SK-N-SH treated with all-trans-retinoic acid at 6 μM for 48 hours (cell line): ENCODE measurements at regions not wholly inside any gene's neighbourhood (a gene's known extent, or its start where the extent isn't known, plus 50 kb on each side); places are given as distances from the start of the nearest gene placed in this dataset.

Experiments used
- ATAC-seq: fragments of 200-7000 bp; cut with Tn5 transposase; 3 replicates; pipeline ENCODE4 v1.9.1; 2020; ENCODE audit warnings: mild to moderate bottlenecking, moderate library complexity
- ARNTL ChIP-seq: fragments of 450-650 bp; formaldehyde crosslinking; IDR thresholded peaks from 2 replicates; pipeline ENCODE4 v1.5.0; 2020; ENCODE audit warnings: low read depth, mild to moderate bottlenecking, moderate library complexity, borderline replicate concordance
- BACH2 ChIP-seq: fragments of 250-450 bp; sonication (Bioruptor Pico); IDR thresholded peaks from 2 replicates; pipeline ENCODE4 v1.9.0; 2021; ENCODE audit warnings: mild to moderate bottlenecking, borderline replicate concordance
- CSDC2 ChIP-seq: fragments of 250-450 bp; sonication (Bioruptor Pico); IDR thresholded peaks from 2 replicates; pipeline ENCODE4 v1.5.0; 2020; ENCODE audit warnings: mild to moderate bottlenecking, moderate library complexity
- CSRNP3 ChIP-seq: fragments of 250-450 bp; sonication (Bioruptor Pico); IDR thresholded peaks from 2 replicates; pipeline ENCODE4 v1.5.1; 2021; ENCODE audit warnings: mild to moderate bottlenecking, moderate library complexity
- ESRRG ChIP-seq: fragments of 250-450 bp; sonication (Bioruptor Pico); IDR thresholded peaks from 2 replicates; pipeline ENCODE4 v1.6.1; 2021; ENCODE audit warnings: mild to moderate bottlenecking
- GLIS3 ChIP-seq: fragments of 250-450 bp; sonication (Bioruptor Pico); IDR thresholded peaks from 2 replicates; pipeline ENCODE4 v1.5.0; 2020; ENCODE audit warnings: mild to moderate bottlenecking, moderate library complexity
- ISL1 ChIP-seq: fragments of 250-450 bp; sonication (Bioruptor Pico); IDR thresholded peaks from 2 replicates; pipeline ENCODE4 v2.1.2; 2022; ENCODE audit warnings: mild to moderate bottlenecking, moderate library complexity
- PATZ1 ChIP-seq: fragments of 250-450 bp; sonication (Bioruptor Pico); IDR thresholded peaks from 2 replicates; pipeline ENCODE4 v1.8.0; 2020; ENCODE audit warnings: mild to moderate bottlenecking, moderate library complexity, borderline replicate concordance
- POU6F1 ChIP-seq: fragments of 250-450 bp; sonication (Bioruptor Pico); IDR thresholded peaks from 2 replicates; pipeline ENCODE4 v1.8.0; 2021; ENCODE audit warnings: low read depth, mild to moderate bottlenecking, moderate library complexity, borderline replicate concordance
- PPARA ChIP-seq: fragments of 250-450 bp; sonication (Bioruptor Pico); IDR thresholded peaks from 2 replicates; pipeline ENCODE4 v1.5.0; 2020; ENCODE audit warnings: mild to moderate bottlenecking, borderline replicate concordance
- RARB ChIP-seq: fragments of 250-450 bp; sonication (Bioruptor Pico); IDR thresholded peaks from 2 replicates; pipeline ENCODE4 v1.8.0; 2021; ENCODE audit warnings: mild to moderate bottlenecking, moderate library complexity
- SNAI2 ChIP-seq: fragments of 250-450 bp; sonication (Bioruptor Pico); IDR thresholded peaks from 2 replicates; pipeline ENCODE4 v1.5.0; 2020; ENCODE audit warnings: mild to moderate bottlenecking, moderate library complexity
- TCF4 ChIP-seq: fragments of 250-450 bp; sonication (Bioruptor Pico); IDR thresholded peaks from 2 replicates; pipeline ENCODE4 v1.8.0; 2021; ENCODE audit warnings: mild to moderate bottlenecking, moderate library complexity, borderline replicate concordance
- TOX ChIP-seq: fragments of 250-450 bp; sonication (Bioruptor Pico); IDR thresholded peaks from 2 replicates; pipeline ENCODE4 v1.8.0; 2021; ENCODE audit warnings: mild to moderate bottlenecking, moderate library complexity, borderline replicate concordance
- ZC3H10 ChIP-seq: fragments of 250-450 bp; sonication (Bioruptor Pico); IDR thresholded peaks from 2 replicates; pipeline ENCODE4 v1.5.1; 2021; ENCODE audit warnings: mild to moderate bottlenecking, moderate library complexity
- ZFP3 ChIP-seq: fragments of 250-450 bp; sonication (Bioruptor Pico); IDR thresholded peaks from 2 replicates; pipeline ENCODE4 v1.5.0; 2020; ENCODE audit warnings: mild to moderate bottlenecking, moderate library complexity
- ZFP30 ChIP-seq: fragments of 450-650 bp; formaldehyde crosslinking; IDR thresholded peaks from 2 replicates; pipeline ENCODE4 v1.5.0; 2022; ENCODE audit warnings: mild to moderate bottlenecking, moderate library complexity
- ZNF565 ChIP-seq: fragments of 450-650 bp; formaldehyde crosslinking; conservative IDR thresholded peaks from 2 replicates; pipeline ENCODE4 v1.5.0; 2020; ENCODE audit warnings: low read depth, mild to moderate bottlenecking, moderate library complexity
- ZNF70 ChIP-seq: fragments of 450-650 bp; formaldehyde crosslinking; IDR thresholded peaks from 2 replicates; pipeline ENCODE4 v1.5.0; 2020; ENCODE audit warnings: mild to moderate bottlenecking, moderate library complexity
- ZNF8 ChIP-seq: fragments of 450-650 bp; formaldehyde crosslinking; IDR thresholded peaks from 2 replicates; pipeline ENCODE4 v1.5.0; 2020; ENCODE audit warnings: mild to moderate bottlenecking, moderate library complexity

- ATAC-seq: no peak
- TF ChIP-seq PATZ1 (CRISPR knock-in tag) (no peak), ISL1 (no peak), TCF4 (CRISPR knock-in tag) (no peak), ZC3H10 (CRISPR knock-in tag) (no peak), ZNF8 (CRISPR knock-in tag) (no peak), PPARA (CRISPR knock-in tag) (no peak)
Observed at GRCh38 chr2:43078781-43079755, 147.3 kb downstream of the ZFP36L2 start.

GRCh38 chr2:43078301-43078700 is 148.1 kb downstream of the ZFP36L2 start:
- ATAC-seq: no peak
- TF ChIP-seq POU6F1 (CRISPR knock-in tag) (no peak), TCF4 (CRISPR knock-in tag) (no peak), ZNF8 (CRISPR knock-in tag) (no peak), PATZ1 (CRISPR knock-in tag) (no peak), TOX (no peak), ZNF70 (CRISPR knock-in tag) (no peak), ARNTL (CRISPR knock-in tag) (no peak), ZFP3 (CRISPR knock-in tag) (no peak), RARB (CRISPR knock-in tag) (no peak), ZC3H10 (CRISPR knock-in tag) (no peak), ZNF565 (CRISPR knock-in tag) (no peak), SNAI2 (CRISPR knock-in tag) (no peak), CSDC2 (CRISPR knock-in tag) (no peak), ISL1 (no peak)

- TF ChIP-seq ARNTL (CRISPR knock-in tag): no peak
- TF ChIP-seq CSRNP3 (CRISPR knock-in tag): no peak
- no peak for TF ChIP-seq BACH2 (CRISPR knock-in tag)
- no peak for TF ChIP-seq ZFP30 (CRISPR knock-in tag)
- no peak for TF ChIP-seq ZC3H10 (CRISPR knock-in tag)
- no peak for TF ChIP-seq TCF4 (CRISPR knock-in tag)
- no peak for TF ChIP-seq TOX
- no peak for TF ChIP-seq GLIS3 (CRISPR knock-in tag)
- TF ChIP-seq ZNF70 (CRISPR knock-in tag): no peak
- TF ChIP-seq POU6F1 (CRISPR knock-in tag): no peak
- TF ChIP-seq ESRRG (CRISPR knock-in tag): no peak
- no peak for TF ChIP-seq PATZ1 (CRISPR knock-in tag)
- no peak for ATAC-seq
Observed at GRCh38 chr2:43077876-43078275, 148.5 kb downstream of the ZFP36L2 start.
